NCI-H2171 treated with DMSO at 0.1 percent for 48 hours (cell line): ENCODE measurements at regions not wholly inside any gene's neighbourhood (a gene's known extent, or its start where the extent isn't known, plus 50 kb on each side); places are given as distances from the start of the nearest gene placed in this dataset.
A peak's percentile ranks its signal among the peaks of the same experiment; 100 is the strongest.

Experiments used
- DNase-seq: peaks from one replicate; lab custom pipeline; 2025; lab: John Stamatoyannopoulos, UW

DNA sequence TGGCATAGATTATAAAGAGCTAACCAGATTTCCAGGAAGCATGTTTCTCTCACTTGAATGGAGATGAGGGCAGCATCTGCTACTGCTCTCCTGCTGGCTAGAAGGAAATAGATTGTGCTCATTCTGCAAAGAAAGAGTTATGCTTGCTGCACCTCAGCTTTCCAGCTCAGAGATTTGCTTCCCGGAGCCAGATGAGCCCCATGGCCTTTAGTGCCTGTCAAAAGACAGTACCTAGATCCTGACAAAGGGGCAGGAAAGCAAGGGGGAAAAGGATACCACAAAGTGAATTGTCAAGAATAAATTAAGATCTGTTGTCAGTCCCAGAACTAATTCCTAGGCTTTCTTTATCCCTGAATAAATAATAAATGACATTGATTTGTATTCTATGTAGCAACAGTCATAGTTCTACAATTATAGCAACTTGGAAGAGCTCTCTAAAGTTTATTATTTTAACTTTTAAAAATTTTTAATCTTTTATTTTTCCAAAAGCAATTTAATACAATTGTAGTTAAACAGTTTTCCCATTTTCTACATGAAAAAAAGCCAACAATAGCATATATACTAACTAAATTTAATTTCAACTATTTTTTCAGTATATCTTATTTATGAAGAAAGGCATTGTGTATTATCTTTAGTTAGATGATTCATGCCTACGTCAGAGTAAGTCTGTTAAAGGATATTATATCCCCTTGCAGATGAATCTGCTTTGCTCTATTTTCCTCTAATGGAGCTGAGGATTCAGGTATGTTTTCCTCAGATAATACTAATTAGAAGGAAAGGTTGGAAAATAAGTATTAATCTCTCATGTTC, 306.1 kb upstream of the DDI1 start:
- DNase-seq: peak; percentile 81

DNA sequence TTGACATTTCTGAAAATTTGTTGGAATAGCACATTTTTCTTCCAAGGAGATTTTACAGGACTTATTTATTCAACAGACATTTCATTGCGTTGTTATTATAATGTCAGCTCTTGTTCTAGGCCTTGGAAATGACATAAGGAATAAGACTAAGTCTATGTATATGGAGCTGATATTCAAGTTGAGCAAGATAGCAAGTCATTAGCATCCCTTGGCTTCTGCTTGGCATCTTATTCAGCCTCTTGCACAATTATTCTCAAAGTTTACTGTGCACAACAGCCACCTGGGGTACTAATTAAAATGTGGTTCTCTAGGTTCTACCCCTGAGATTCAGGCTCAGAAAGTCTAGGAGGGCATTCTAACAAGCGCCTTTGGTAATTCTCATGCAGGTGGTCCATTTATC, 304.8 kb upstream of the DDI1 start:
- DNase-seq: no peak

DNA sequence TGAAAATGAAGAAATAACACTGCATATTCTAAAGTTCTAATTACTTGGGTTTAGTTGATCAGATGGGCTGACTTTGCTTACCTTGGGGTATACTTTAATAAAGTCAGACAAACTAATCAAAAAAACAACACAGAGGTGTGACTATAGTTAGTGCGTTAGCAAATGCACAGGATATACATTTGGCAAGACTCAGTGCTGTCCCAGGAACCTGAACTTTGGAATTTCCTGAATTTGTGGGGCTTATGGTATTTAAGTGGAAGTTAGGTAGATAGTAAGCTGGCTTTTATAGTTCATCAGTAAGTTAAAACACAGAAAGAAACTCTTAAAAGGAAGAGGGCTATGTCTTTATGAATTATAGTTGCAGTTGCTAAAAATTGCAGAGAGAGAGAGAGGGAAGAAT, 302.6 kb upstream of the DDI1 start:
- DNase-seq: no peak

DNA sequence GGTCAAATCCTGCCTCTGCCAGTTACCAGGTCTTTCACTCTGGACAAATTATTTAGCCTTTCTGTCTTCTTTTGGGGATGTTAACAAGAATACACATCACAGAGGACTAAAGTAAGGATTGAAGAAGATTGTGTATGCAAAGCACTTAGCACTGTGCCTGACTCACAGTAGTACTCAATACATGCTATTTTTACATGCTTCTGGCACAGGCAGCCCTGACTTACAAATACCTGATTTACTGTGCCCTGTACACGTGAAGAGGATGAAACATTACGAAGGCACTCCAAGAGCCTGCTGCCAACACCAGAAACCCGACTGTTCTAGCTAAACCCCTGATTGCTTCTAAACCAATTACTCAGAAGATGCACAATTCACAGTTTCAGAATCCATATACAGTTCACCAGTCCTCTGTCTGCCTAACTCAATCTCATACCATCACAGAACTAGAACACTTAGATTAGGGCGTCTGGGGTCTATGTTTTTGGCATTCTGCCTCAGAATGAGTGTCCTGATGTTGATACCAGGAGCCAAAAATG, 300.9 kb upstream of the DDI1 start:
- DNase-seq: no peak

DNA sequence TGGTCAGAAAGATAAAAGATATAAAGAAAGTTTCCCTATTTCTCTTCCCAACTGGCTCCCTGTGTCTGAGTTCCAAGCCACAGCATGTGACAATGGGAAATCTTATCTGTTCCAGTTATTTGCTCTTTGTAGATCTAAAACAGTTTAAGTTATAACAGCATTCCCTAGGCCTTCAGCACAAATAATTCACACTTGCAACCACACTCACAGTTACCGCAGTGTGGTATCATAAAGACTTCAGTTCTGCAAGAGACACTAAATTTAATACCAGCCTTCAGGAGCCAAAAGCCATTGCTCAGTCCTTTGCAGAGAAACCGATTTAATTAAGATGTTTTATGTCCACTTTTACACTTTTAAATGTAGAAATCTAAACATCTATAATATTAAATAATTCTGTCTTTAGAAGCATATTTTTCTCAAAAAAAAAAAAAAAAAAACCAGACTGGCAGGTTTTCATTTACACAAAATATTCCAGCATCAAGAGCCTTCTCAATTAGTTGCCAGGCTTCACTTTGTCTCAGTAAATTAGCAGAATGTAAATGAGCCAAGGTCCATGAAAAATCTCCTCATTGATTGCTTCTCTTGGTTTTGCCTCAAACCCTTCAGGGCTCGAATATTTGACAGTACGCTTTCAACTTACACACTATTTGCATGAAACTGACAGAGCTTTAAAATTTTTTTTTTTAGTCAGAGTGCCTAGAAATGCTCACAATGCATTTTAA, 300.0 kb upstream of the DDI1 start:
- no peak for DNase-seq

DNA sequence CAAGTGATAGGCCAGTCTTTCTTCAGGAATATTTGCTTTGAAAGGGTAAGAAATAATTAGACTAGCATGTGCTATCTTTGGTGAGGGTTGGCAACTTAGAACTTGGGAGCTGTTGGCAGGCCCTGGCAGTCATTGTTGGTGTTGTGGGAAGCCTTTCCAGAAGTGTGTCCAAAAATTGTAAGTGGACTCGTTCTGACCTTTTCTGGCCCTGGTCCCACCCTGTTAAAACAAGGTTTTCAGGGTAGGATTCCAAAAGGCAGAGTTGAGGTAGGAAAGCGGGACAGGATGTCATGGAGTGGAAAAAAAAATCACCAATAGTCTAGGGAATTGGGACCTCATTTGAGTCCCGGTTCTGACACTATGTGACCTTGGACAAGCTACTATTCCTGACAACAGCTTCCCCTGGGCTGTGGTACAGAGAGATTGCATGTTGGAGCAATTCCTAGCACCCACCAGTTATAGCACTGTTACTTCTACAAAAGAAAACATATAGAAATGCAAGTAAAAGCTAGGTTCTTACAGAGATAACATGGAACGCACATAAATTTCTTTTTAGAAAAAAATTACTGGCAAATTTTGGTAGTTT, 299.3 kb upstream of the DDI1 start:
- no peak for DNase-seq

DNA sequence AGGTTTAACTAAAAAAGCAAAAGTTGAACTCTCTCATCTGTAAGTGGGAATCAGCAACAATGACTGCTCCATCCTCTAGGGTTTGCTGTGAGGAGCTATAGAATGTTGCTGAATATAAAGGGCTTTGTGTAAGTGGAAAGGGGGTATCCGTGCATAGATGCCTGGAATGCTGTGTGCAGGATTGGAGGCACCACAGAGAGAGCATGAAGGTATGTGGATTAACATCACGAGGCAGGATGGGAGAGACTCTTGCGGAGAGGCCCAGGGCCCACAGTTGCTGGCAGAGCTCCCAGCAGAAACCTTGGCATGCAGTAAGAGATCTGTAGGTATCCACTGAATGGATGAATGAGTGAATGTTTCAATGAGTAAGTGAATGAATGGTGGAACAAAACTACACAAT, 298.7 kb upstream of the DDI1 start:
- DNase-seq: no peak

DNA sequence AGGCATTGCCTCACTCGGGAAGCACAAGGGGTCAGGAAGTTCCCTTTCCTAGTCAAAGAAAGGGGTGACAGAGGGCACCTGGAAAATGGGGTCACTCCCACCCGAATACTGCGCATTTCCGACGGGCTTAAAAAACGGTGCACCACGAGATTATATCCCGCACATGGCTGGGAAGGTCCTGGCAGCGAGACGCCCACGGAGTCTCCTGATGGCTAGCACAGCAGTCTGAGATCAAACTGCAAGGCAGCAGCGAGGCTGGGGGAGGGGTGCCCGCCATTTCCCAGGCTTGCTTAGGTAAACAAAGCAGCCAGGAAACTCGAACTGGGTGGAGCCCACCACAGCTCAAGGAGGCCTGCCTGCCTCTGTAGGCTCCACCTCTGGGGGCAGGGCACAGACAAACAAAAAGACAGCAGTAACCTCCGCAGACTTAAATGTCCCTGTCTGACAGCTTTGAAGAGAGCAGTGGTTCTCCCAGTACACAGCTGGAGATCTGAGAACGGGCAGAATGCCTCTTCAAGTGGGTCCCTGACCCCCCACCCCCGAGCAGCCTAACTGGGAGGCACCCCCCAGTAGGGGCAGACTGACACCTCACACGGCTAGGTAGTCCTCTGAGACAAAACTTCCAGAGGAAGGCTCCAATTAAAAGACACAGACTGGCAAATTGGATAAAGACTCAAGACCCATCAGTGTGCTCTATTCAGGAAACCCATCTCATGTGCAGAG, 297.2 kb upstream of the DDI1 start:
- peak; percentile 26 for DNase-seq

DNA sequence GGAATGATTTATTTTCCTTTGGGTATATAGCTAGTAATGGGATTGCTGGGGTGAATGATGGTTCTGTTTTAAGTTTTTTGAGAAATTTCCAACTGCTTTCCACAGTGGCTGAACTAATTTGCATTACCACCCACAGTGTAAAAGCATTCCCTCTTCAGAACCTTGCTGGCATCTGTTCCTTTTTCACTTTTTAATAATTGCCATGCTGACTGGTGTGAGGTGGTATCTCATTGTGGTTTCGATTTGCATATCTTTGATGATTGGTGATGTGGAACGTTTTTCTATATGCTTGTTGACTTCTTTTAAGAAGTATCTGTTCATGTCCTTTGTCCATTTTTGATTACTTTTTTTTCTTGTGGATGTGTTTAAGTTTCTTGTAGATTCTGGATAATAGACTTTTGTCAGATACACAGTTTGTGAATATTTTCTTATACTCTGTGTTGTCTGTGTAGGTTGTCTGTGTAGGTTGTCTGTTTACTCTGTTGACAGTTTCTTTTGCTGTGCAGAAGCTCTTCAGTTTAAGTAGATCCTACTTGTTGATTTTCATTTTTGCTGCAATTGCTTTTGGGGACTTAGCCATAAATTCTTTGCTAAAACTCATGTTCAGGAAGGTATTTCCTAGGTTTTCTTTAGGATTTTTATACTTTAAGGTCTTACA, 291.8 kb upstream of the DDI1 start:
- no peak for DNase-seq

DNA sequence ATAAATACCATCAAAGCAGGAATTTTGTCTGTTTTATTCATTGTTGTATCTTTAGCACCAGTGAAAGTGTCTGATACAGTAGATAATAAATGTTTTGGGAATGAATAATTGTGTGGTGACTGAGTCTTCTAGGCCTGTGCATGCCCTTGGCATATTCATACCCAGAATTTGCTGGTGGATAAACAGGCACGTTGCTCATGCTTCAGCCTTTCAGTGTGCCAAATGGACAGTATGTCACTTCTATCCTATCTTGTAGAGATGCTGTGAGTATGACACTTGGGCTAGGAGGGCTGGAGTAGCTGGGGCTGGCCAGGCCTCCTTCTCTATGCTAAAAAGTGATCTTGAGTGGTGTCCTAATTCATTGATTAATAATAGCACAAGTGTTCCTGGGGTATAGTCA, 287.3 kb upstream of the DDI1 start:
- no peak for DNase-seq

DNA sequence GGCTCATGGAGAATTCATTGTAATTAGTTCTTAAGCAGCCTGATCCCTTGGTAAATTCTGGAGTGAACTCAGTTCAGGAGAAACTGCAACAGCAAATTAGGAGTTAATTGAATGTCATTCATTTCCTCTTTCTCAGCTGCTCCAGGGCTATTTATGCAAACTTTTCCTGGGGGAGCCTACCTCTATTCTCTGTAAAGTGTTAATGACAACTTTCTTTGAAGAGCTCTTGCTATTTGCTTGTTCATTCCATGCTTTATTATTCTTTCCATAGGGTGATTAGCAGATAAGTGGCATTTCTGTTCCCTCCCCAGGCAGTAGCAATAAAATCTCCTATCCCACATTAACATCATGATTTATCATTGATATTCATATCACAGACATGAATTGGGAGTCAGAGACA, 267.6 kb upstream of the DDI1 start:
- DNase-seq: no peak

DNA sequence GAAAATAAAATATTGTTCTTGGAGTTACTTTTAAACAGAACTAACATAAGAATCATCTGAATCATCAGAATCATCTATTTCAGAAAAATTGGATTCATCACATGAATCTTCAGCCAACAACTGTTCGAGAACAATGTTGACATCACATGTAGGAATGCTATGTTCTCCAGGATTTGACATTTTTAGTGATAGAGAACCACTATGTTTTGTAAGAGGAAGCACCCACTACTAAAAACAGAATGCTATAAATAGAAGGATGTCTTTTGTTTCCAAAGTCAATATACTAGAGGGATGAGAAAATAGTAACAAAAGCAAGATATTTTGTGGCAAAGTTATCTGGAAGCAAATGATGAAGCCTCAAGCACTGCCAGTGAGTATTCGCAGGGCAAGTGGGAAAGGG, 263.4 kb upstream of the DDI1 start:
- DNase-seq: no peak

DNA sequence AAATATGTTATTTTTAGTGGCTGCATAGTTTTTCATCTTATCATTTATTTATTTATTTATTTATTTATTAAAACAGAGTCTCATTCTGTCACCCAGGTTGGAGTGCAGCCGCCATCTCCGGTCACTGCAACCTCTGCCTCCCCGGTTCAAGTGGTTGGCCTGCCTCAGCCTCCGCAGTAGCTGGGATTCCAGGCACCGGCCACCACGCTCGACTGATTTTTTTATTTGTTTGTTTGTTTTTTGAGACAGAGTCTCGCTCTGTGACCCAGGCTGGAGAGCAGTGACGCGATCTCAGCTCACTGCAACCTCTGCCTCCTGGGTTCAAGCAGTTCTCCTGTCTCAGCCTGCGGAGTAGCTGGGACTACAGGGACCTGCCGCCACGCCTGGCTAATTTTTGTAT, 262.9 kb upstream of the DDI1 start:
- DNase-seq: no peak

DNA sequence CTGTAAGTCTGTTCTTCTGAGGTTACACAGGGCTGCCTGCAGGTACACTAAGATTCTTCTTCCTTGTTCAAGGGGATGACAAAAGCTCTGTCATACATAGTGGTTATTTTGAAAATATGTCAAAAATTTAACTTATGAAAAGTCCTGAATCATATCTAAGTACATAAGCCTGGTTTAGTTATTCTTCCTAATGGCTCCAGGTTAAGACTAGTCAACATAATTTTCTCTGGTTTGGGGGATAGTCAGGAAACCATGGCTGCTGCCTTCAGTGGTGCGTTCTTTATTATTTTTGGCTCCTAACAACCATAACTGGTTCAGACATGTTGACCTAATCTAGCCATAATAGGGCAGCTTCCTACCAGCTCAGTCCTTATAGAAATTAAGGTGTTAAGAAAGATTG, 257.4 kb upstream of the DDI1 start:
- no peak for DNase-seq

DNA sequence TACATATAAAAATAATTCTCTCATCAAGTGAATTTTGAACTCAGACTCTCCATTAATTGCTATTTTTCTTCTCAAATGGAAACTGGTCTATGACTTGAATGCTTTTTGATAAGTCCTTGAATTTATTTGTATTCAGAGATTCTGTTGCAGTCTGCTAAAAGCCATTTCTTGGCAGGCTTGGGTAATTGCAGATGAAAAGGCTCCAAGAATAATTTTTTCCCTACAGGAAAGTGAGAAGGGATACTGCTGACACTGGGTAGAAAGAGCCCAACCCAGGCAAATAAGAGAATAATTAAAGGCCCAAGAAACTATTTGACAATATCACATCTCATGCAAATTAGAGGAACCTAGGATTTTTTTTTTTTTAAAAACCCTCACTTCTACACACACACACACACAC, 246.5 kb upstream of the DDI1 start:
- no peak for DNase-seq

DNA sequence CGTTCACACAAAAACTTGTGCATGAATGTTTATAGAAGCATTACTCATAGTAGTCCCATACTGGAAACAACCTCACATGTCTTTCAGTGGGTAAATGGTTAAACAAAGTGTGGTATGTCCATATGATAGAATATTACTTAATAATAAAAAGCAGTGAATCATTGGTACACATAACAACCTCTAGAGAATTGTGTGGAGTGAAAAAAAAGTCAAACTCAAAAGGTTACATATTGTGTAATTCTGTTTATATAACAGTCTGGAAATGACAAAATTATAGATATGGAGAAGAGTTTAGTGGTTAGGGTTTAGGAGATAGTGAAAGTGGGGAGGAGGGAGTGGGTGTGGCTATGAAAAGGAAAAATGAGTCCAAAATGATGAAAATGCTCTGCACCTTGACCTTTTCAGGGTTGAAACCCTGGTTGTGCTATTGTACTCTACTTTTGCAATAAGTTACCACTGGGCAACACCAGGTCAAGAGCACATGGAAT, 243.4 kb upstream of the DDI1 start:
- DNase-seq: no peak

DNA sequence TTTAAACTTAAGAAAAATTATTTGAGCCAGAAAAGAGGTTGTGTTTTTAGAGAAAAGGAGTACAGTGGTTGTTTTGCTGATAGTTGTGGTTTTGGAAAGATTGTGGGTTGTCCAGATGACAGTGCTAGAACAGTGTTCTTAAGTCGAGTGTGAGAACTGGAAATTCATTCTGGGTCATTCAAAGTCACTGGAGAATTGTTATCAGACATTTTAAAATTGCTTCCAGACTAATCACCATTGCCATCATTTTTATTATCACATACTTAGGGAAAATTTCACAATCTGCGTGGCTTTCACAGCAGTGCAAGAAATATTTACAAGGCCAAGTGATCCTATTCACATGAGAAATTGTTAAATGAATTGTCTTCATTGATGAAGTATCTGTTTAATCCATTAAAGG, 242.2 kb upstream of the DDI1 start:
- no peak for DNase-seq

DNA sequence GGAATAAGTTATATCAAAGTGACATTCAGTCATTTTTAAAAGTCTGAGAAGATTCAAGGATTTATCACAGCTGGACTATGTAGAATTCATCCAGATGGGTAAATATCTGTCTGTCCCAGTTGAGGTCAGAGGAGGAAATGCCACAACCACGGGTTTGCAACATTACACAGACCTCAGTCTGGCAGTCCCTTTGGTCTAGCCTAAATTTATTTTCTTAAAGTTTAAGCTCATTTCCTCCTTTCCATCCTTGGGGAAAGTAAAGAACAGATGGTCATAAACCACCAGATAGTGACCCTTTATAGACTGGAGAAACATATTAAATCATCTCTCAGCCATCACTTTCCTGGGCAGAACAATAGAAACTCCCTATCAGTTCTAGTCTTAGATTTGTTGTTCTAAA, 238.4 kb upstream of the DDI1 start:
- DNase-seq: no peak

DNA sequence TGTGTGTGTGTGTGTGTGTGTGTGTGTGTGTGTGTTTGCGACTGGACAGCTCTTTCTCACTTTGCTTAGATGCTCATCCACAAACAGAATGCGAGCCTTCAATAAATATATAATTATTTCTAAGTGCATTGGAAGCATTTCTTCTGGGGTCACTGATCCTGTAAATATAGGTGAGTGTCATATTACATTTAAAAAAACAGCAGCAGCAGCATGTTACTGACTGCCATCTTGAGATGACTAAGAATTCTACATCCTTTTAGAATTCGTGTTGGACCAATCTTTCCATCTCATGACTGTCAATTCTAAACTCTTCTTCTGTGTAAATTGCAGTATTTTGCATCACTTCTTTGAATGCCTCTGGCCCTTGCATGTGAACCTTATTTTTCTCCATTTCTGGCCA, 238.0 kb upstream of the DDI1 start:
- DNase-seq: peak; percentile 29

DNA sequence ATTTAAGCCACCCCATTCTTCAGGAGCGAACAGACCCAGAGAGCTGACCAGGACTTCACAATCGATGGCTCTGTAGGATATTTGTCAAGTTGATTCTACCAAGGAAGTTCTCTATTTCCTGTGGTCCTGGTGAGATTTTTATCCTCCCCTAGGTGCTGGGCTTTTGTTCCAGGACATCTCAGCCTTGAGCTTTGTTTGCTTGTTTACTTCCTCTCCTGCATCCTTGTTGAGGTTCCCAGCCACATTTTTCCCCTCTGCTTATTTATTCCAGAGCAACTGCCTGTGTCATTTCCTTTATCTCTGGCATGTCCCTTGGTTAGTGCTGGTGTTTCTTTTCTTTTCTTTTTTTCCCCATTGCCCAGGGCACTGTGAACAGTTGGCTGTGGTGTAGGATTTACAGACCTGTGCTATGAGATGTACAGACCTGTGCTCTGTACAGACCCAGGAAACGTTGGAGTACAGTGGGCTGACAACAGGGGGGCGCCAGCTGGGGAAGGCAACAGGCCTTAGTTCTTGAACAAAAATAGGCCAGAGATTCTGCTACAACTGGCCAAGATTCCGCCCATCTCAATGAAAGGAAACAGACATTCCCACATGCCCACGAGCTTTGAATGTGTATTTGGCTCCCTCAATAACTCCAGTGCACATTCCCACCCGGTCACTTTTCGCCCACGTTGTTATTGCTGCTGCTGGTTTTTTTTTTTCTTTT, 235.9 kb upstream of the DDI1 start:
- DNase-seq: no peak

DNA sequence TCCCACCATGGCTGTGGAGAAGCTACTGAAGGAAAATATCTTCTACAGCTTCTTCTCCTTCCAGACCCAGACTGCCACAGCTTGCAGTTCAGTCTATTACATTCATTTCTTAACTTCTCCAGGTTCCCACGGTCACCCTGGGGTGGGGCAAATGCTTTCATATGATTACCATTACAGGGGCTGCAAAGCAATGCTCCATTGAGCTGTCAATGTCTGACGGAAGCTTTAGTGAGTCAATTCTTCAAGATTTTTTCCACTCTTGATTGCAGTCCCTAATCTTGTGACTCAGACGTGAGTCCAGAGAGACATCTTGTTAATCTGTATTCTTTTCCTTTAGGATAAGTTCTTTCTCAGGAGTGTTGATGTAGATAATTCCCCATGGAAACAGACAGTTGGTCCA, 233.4 kb upstream of the DDI1 start:
- no peak for DNase-seq
